GM12874 (cell line): ENCODE measurements at regions not wholly inside any gene's neighbourhood (a gene's known extent, or its start where the extent isn't known, plus 50 kb on each side); places are given as distances from the start of the nearest gene placed in this dataset.

ENCODE experiments used
- CTCF ChIP-seq: IDR thresholded peaks from 2 replicates; pipeline ENCODE4 v1.5.1; 2011; ENCODE audit warnings: low read depth, mild to moderate bottlenecking, control low read depth, low read length, moderate library complexity; ENCODE audit not compliant: insufficient read depth

- TF ChIP-seq CTCF: no peak
Observed at GRCh38 chrX:20435913-20436312, 169.2 kb upstream of the RPS6KA3 start.

GRCh38 chrX:20434986-20435385 is 168.3 kb upstream of the RPS6KA3 start:
- TF ChIP-seq CTCF: no peak

- no peak for TF ChIP-seq CTCF
Observed at GRCh38 chrX:20433388-20433775, 166.7 kb upstream of the RPS6KA3 start.

- TF ChIP-seq CTCF: no peak
Observed at GRCh38 chrX:20432746-20433387, 166.2 kb upstream of the RPS6KA3 start.

- no peak for TF ChIP-seq CTCF
Observed at GRCh38 chrX:20432048-20432447, 165.3 kb upstream of the RPS6KA3 start.

- TF ChIP-seq CTCF: no peak
Observed at GRCh38 chrX:20431486-20431885, 164.8 kb upstream of the RPS6KA3 start.

- no peak for TF ChIP-seq CTCF
Observed at GRCh38 chrX:20427173-20427770, 160.6 kb upstream of the RPS6KA3 start.
